ENCODE measurements at regions not wholly inside any gene's neighbourhood (a gene's known extent, or its start where the extent isn't known, plus 50 kb on each side); places are given as distances from the start of the nearest gene placed in this dataset.

DNA sequence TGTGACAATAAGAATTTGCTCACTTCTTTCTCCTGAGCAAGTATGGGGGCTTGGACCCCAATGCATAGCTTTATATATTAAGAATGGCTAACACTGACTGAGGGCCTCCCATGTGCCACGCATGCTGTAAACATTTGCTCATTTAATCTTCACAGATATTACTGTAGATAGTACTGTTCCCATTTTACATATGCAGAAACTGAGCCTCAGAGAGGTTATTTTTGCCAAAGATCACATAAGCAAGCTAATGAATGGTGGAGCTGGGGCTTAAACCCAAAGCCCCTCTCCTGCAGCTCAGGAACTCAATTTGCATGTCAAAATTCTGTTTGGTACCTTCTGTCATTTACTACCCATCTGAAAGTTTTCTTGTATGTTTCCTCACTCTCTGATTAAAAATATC is 163.5 kb upstream of the NFIA start:
- Histone ChIP-seq H3K4me2 (ENCODE audit: low read length) (no peak overlapping the region), H3K9me3 (ENCODE audit: control insufficient read depth in 1 of 2, insufficient read depth in 1 of 2, low read depth in 1 of 2, low read length in 2 of 2) (no peaks in the 10 kb centered on the region), H2AFZ (ENCODE audit: low read depth, low read length, poor library complexity, severe bottlenecking) (no peak overlapping the region), H3K9ac (ENCODE audit: low read length) (no peak overlapping the region), H3K36me3 (ENCODE audit: control insufficient read depth in 1 of 2, insufficient read depth in 2 of 2, low read length in 2 of 2) (no peaks in the 10 kb centered on the region), H3K9me2 (ENCODE audit: insufficient read depth) (no peaks in the 10 kb centered on the region), H3K4me3 (replicated peaks in 1 of 2; ENCODE audit: low read depth in 1 of 2, low read length in 2 of 2) (no peak overlapping the region), H3K27me3 (ENCODE audit: insufficient read depth, low read length) (no peaks in the 10 kb centered on the region), H3K4me1 (ENCODE audit: control insufficient read depth in 1 of 2, insufficient read depth in 2 of 2, low read length in 2 of 2) (no peaks in the 10 kb centered on the region), H4K20me1 (ENCODE audit: insufficient read depth) (no peaks in the 10 kb centered on the region), H3K27ac (ENCODE audit: low read depth, low read length) (no peak overlapping the region), H3K79me2 (ENCODE audit: insufficient read depth, low read length) (no peaks in the 10 kb centered on the region)
- POLR2A ChIA-PET, result no interaction called here
- TF ChIP-seq EGR1 (IDR thresholded peaks at IDR 0.05; ENCODE audit: low read depth) (no peak), ZFX (IDR thresholded peaks at IDR 0.05) (no peak), CEBPB (IDR thresholded peaks at IDR 0.05; ENCODE audit: low read depth) (no peak), POLR2A (IDR thresholded peaks at IDR 0.05; ENCODE audit: borderline replicate concordance, extremely low read depth, insufficient read depth, insufficient read length) (no peak), SRF (IDR thresholded peaks at IDR 0.05; ENCODE audit: low read depth) (no peak), SP1 (IDR thresholded peaks at IDR 0.05; ENCODE audit: low read depth) (no peak), ELF1 (IDR thresholded peaks at IDR 0.05; ENCODE audit: borderline replicate concordance, low read depth) (no peak), SIN3A (IDR thresholded peaks at IDR 0.05; ENCODE audit: low read depth) (no peak), ZNF274 (IDR thresholded peaks at IDR 0.05; ENCODE audit: low read depth, low read length) (no peak), RAD21 (IDR thresholded peaks at IDR 0.05; ENCODE audit: low read depth) (no peak), EZH2phosphoT487 (IDR thresholded peaks at IDR 0.05; ENCODE audit: borderline replicate concordance) (no peak), EZH2 (IDR thresholded peaks at IDR 0.05) (no peak), POLR2AphosphoS5 (IDR thresholded peaks at IDR 0.05; ENCODE audit: low read depth, low read length) (no peak), CBX3 (IDR thresholded peaks at IDR 0.05; ENCODE audit: low read depth) (no peak)
- TF ChIP-seq, protein P1, sequence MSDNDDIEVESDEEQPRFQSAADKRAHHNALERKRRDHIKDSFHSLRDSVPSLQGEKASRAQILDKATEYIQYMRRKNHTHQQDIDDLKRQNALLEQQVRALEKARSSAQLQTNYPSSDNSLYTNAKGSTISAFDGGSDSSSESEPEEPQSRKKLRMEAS (IDR thresholded peaks at IDR 0.05), result no peak
- TF ChIP-seq, protein P2, sequence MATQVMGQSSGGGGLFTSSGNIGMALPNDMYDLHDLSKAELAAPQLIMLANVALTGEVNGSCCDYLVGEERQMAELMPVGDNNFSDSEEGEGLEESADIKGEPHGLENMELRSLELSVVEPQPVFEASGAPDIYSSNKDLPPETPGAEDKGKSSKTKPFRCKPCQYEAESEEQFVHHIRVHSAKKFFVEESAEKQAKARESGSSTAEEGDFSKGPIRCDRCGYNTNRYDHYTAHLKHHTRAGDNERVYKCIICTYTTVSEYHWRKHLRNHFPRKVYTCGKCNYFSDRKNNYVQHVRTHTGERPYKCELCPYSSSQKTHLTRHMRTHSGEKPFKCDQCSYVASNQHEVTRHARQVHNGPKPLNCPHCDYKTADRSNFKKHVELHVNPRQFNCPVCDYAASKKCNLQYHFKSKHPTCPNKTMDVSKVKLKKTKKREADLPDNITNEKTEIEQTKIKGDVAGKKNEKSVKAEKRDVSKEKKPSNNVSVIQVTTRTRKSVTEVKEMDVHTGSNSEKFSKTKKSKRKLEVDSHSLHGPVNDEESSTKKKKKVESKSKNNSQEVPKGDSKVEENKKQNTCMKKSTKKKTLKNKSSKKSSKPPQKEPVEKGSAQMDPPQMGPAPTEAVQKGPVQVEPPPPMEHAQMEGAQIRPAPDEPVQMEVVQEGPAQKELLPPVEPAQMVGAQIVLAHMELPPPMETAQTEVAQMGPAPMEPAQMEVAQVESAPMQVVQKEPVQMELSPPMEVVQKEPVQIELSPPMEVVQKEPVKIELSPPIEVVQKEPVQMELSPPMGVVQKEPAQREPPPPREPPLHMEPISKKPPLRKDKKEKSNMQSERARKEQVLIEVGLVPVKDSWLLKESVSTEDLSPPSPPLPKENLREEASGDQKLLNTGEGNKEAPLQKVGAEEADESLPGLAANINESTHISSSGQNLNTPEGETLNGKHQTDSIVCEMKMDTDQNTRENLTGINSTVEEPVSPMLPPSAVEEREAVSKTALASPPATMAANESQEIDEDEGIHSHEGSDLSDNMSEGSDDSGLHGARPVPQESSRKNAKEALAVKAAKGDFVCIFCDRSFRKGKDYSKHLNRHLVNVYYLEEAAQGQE (IDR thresholded peaks at IDR 0.05; ENCODE audit: low read depth), result no peak
- TF ChIP-seq, protein P3, sequence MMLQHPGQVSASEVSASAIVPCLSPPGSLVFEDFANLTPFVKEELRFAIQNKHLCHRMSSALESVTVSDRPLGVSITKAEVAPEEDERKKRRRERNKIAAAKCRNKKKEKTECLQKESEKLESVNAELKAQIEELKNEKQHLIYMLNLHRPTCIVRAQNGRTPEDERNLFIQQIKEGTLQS (IDR thresholded peaks at IDR 0.05), result no peak
- TF ChIP-seq, protein P4, sequence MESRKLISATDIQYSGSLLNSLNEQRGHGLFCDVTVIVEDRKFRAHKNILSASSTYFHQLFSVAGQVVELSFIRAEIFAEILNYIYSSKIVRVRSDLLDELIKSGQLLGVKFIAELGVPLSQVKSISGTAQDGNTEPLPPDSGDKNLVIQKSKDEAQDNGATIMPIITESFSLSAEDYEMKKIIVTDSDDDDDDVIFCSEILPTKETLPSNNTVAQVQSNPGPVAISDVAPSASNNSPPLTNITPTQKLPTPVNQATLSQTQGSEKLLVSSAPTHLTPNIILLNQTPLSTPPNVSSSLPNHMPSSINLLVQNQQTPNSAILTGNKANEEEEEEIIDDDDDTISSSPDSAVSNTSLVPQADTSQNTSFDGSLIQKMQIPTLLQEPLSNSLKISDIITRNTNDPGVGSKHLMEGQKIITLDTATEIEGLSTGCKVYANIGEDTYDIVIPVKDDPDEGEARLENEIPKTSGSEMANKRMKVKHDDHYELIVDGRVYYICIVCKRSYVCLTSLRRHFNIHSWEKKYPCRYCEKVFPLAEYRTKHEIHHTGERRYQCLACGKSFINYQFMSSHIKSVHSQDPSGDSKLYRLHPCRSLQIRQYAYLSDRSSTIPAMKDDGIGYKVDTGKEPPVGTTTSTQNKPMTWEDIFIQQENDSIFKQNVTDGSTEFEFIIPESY (IDR thresholded peaks at IDR 0.05; ENCODE audit: extremely low read depth, insufficient replicate concordance, low read length), result no peak
- TF ChIP-seq, protein P5, sequence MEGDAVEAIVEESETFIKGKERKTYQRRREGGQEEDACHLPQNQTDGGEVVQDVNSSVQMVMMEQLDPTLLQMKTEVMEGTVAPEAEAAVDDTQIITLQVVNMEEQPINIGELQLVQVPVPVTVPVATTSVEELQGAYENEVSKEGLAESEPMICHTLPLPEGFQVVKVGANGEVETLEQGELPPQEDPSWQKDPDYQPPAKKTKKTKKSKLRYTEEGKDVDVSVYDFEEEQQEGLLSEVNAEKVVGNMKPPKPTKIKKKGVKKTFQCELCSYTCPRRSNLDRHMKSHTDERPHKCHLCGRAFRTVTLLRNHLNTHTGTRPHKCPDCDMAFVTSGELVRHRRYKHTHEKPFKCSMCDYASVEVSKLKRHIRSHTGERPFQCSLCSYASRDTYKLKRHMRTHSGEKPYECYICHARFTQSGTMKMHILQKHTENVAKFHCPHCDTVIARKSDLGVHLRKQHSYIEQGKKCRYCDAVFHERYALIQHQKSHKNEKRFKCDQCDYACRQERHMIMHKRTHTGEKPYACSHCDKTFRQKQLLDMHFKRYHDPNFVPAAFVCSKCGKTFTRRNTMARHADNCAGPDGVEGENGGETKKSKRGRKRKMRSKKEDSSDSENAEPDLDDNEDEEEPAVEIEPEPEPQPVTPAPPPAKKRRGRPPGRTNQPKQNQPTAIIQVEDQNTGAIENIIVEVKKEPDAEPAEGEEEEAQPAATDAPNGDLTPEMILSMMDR (IDR thresholded peaks at IDR 0.05 in 2 of 3, conservative IDR thresholded peaks at IDR 0.05 in 1 of 3; ENCODE audit: borderline replicate concordance in 1 of 3, insufficient read depth in 1 of 3, low read depth in 2 of 3, low read length in 2 of 3), result no peak
- no TSS peak for BruUV-seq (replicated peaks)
- CTCF ChIA-PET, result no interaction called here
- RAD21 ChIA-PET (ENCODE audit: low non-redundant PET in 1 of 2, low total read pairs in 2 of 2, uncharacterized antibody in 2 of 2, unreplicated experiment in 2 of 2), result no interaction called here
- no peak for ATAC-seq
- intact Hi-C loops (cut with micrococcal nuclease), result no loop called here
- DNase-seq (ENCODE audit: low read depth, low spot score), result no peak

All from HCT116 (cell line).